ENCODE measurements at regions not wholly inside any gene's neighbourhood (a gene's known extent, or its start where the extent isn't known, plus 50 kb on each side); places are given as distances from the start of the nearest gene placed in this dataset.

DNA sequence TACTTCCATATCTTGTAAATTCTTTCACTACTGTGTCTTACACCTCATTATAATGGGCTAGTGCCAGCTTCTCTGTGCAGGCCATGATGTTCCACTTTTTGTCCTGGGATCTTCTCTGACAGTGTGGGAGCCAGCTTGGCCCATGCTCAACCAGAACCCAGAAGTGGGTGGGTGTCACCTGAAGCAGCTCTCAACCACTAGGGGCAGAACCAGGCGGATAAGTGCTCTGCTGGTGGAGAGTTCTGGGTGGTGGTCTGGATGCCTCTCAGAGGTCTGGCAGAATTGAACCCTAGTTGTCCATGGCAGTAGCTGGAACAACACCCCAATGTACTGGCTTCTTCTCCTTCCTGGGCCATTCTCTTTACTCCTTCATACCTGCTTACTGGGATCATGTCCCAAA is 254.1 kb upstream of the N4BP1 start:
- 75 to 93% (median 90%) methylated on average over 1 of the region's 1 CpG for WGBS, 3 donors

DNA sequence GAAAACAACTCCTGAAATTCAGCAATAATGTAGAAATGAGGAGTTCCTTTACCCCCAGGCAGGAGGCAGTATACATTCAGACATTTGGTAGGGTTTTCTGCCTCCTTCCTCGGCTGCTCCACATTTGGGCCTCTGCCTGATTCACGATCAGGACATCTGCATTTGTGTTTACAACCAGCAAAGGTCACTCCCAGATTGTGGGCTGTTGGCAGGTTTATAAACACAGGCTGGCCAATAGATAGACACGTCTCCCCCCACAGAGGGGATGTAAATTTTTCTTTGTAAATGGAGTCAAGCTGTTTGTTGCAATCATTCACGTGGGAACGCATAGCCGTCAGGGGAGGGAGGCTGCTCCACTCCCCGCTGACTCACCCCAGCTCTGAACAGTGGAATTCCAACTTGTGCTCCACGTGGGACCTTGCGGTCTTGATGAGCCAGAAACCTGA is 252.1 kb upstream of the N4BP1 start:
- no peaks in the 10 kb centered on the region for H3K4me1 ChIP-seq (ENCODE audit: control insufficient read depth in 3 of 3, insufficient read depth in 2 of 3, low read depth in 1 of 3, low read length in 2 of 3)
- no peaks in the 10 kb centered on the region for H3K36me3 ChIP-seq (ENCODE audit: control insufficient read depth in 3 of 3, insufficient read depth in 2 of 3, low read depth in 1 of 3, low read length in 3 of 3)
- H3K27ac ChIP-seq (ENCODE audit: low read depth in 1 of 3, low read length in 2 of 3), result no peak overlapping the region
- no peaks in the 10 kb centered on the region for H3K9me3 ChIP-seq (ENCODE audit: control insufficient read depth in 2 of 2, insufficient read depth in 1 of 2, low read depth in 1 of 2, low read length in 1 of 2)
- WGBS, 3 donors, result 23 to 31% (median 30%) methylated on average over 9 of the region's 9 CpGs
- no peak for DNase-seq
- H3K4me3 ChIP-seq (ENCODE audit: low read depth in 1 of 3, low read length in 3 of 3), result no peak overlapping the region
- H3K27me3 ChIP-seq (ENCODE audit: control insufficient read depth in 3 of 3, insufficient read depth in 3 of 3, low read length in 3 of 3), result no peaks in the 10 kb centered on the region
- FAIRE-seq, result no peak

More for the DNA sequence above, 254.1 kb upstream of the N4BP1 start:
- no peaks in the 10 kb centered on the region for H3K4me1 ChIP-seq (ENCODE audit: control insufficient read depth in 3 of 3, insufficient read depth in 2 of 3, low read depth in 1 of 3, low read length in 2 of 3)
- DNase-seq (no peak), FAIRE-seq (no peak)
- H3K27me3 ChIP-seq (ENCODE audit: control insufficient read depth in 3 of 3, insufficient read depth in 3 of 3, low read length in 3 of 3), result no peaks in the 10 kb centered on the region
- no peaks in the 10 kb centered on the region for H3K9me3 ChIP-seq (ENCODE audit: control insufficient read depth in 2 of 2, insufficient read depth in 1 of 2, low read depth in 1 of 2, low read length in 1 of 2)
- no peak overlapping the region for H3K4me3 ChIP-seq (ENCODE audit: low read depth in 1 of 3, low read length in 3 of 3)
- H3K36me3 ChIP-seq (ENCODE audit: control insufficient read depth in 3 of 3, insufficient read depth in 2 of 3, low read depth in 1 of 3, low read length in 3 of 3), result no peaks in the 10 kb centered on the region
- H3K27ac ChIP-seq (ENCODE audit: low read depth in 1 of 3, low read length in 2 of 3), result no peak overlapping the region

DNA sequence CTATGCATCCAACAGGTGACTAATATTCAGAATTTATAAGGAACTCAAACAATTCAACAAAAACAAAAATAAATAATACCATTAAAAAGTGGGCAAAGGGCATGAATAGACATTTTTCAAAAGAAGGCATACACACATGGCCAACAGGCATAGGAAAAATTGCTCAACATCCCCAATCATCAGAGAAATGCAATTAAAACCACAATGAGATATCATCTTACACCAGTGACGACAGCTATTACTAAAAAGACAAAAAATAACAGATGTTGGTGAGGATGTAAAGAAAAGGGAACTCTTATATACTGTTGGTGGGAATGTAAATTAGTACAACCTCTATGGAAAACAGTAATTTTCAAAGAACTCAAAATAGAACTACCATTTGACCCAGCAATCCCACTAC is 250.4 kb upstream of the N4BP1 start:
- H3K4me1 ChIP-seq (ENCODE audit: control insufficient read depth in 3 of 3, insufficient read depth in 2 of 3, low read depth in 1 of 3, low read length in 2 of 3), result no peaks in the 10 kb centered on the region
- H3K9me3 ChIP-seq (ENCODE audit: control insufficient read depth in 2 of 2, insufficient read depth in 1 of 2, low read depth in 1 of 2, low read length in 1 of 2), result no peaks in the 10 kb centered on the region
- 68 to 77% (median 70%) methylated on average over 1 of the region's 1 CpG for WGBS, 3 donors
- DNase-seq, result no peak
- FAIRE-seq, result no peak
- no peaks in the 10 kb centered on the region for H3K36me3 ChIP-seq (ENCODE audit: control insufficient read depth in 3 of 3, insufficient read depth in 2 of 3, low read depth in 1 of 3, low read length in 3 of 3)
- no peak overlapping the region for H3K27ac ChIP-seq (ENCODE audit: low read depth in 1 of 3, low read length in 2 of 3)
- H3K4me3 ChIP-seq (ENCODE audit: low read depth in 1 of 3, low read length in 3 of 3), result no peak overlapping the region
- no peaks in the 10 kb centered on the region for H3K27me3 ChIP-seq (ENCODE audit: control insufficient read depth in 3 of 3, insufficient read depth in 3 of 3, low read length in 3 of 3)

GRCh38 chr16:48852951-48853350 is 243.0 kb upstream of the N4BP1 start:
- Histone ChIP-seq H3K27me3 (ENCODE audit: control insufficient read depth in 3 of 3, insufficient read depth in 3 of 3, low read length in 3 of 3) (no peaks in the 10 kb centered on the region), H3K4me1 (ENCODE audit: control insufficient read depth in 3 of 3, insufficient read depth in 2 of 3, low read depth in 1 of 3, low read length in 2 of 3) (no peaks in the 10 kb centered on the region), H3K36me3 (ENCODE audit: control insufficient read depth in 3 of 3, insufficient read depth in 2 of 3, low read depth in 1 of 3, low read length in 3 of 3) (no peaks in the 10 kb centered on the region), H3K27ac (ENCODE audit: low read depth in 1 of 3, low read length in 2 of 3) (no peak overlapping the region), H3K9me3 (ENCODE audit: control insufficient read depth in 2 of 2, insufficient read depth in 1 of 2, low read depth in 1 of 2, low read length in 1 of 2) (no peaks in the 10 kb centered on the region), H3K4me3 (ENCODE audit: low read depth in 1 of 3, low read length in 3 of 3) (no peak overlapping the region)
- WGBS, 3 donors, result 66 to 78% (median 69%) methylated on average over 12 of the region's 12 CpGs
- DNase-seq (no peak), FAIRE-seq (no peak)

- Histone ChIP-seq H3K36me3 (ENCODE audit: control insufficient read depth in 3 of 3, insufficient read depth in 2 of 3, low read depth in 1 of 3, low read length in 3 of 3) (no peaks in the 10 kb centered on the region), H3K27ac (ENCODE audit: low read depth in 1 of 3, low read length in 2 of 3) (no peak overlapping the region), H3K9me3 (ENCODE audit: control insufficient read depth in 2 of 2, insufficient read depth in 1 of 2, low read depth in 1 of 2, low read length in 1 of 2) (no peaks in the 10 kb centered on the region), H3K4me1 (ENCODE audit: control insufficient read depth in 3 of 3, insufficient read depth in 2 of 3, low read depth in 1 of 3, low read length in 2 of 3) (no peaks in the 10 kb centered on the region), H3K27me3 (ENCODE audit: control insufficient read depth in 3 of 3, insufficient read depth in 3 of 3, low read length in 3 of 3) (no peaks in the 10 kb centered on the region), H3K4me3 (ENCODE audit: low read depth in 1 of 3, low read length in 3 of 3) (no peak overlapping the region)
- no peak for FAIRE-seq
- DNase-seq, result no peak
- 68 to 73% (median 70%) methylated on average over 6 of the region's 6 CpGs for whole genome bisulfite sequencing, 3 donors
These were observed 242.5 kb upstream of the N4BP1 start for GRCh38 chr16:48852458-48852857.

- Histone ChIP-seq H3K4me3 (ENCODE audit: low read depth in 1 of 3, low read length in 3 of 3) (no peak overlapping the region), H3K4me1 (ENCODE audit: control insufficient read depth in 3 of 3, insufficient read depth in 2 of 3, low read depth in 1 of 3, low read length in 2 of 3) (no peaks in the 10 kb centered on the region), H3K27me3 (ENCODE audit: control insufficient read depth in 3 of 3, insufficient read depth in 3 of 3, low read length in 3 of 3) (no peaks in the 10 kb centered on the region), H3K36me3 (ENCODE audit: control insufficient read depth in 3 of 3, insufficient read depth in 2 of 3, low read depth in 1 of 3, low read length in 3 of 3) (no peaks in the 10 kb centered on the region), H3K9me3 (ENCODE audit: control insufficient read depth in 2 of 2, insufficient read depth in 1 of 2, low read depth in 1 of 2, low read length in 1 of 2) (no peaks in the 10 kb centered on the region), H3K27ac (ENCODE audit: low read depth in 1 of 3, low read length in 2 of 3) (no peak overlapping the region)
- no peak for FAIRE-seq
- DNase-seq, result no peak
- WGBS, 3 donors, result 53 to 68% (median 55%) methylated on average over 7 of the region's 7 CpGs
These were observed 240.3 kb upstream of the N4BP1 start for GRCh38 chr16:48850097-48850770.

- FAIRE-seq, result no peak
- H3K9me3 ChIP-seq (ENCODE audit: control insufficient read depth in 2 of 2, insufficient read depth in 1 of 2, low read depth in 1 of 2, low read length in 1 of 2), result no peaks in the 10 kb centered on the region
- WGBS, 3 donors, result 71 to 82% (median 82%) methylated on average over 2 of the region's 2 CpGs
- H3K4me1 ChIP-seq (ENCODE audit: control insufficient read depth in 3 of 3, insufficient read depth in 2 of 3, low read depth in 1 of 3, low read length in 2 of 3), result no peaks in the 10 kb centered on the region
- H3K27ac ChIP-seq (ENCODE audit: low read depth in 1 of 3, low read length in 2 of 3), result no peak overlapping the region
- DNase-seq, result no peak
- H3K4me3 ChIP-seq (ENCODE audit: low read depth in 1 of 3, low read length in 3 of 3), result no peak overlapping the region
- no peaks in the 10 kb centered on the region for H3K36me3 ChIP-seq (ENCODE audit: control insufficient read depth in 3 of 3, insufficient read depth in 2 of 3, low read depth in 1 of 3, low read length in 3 of 3)
- H3K27me3 ChIP-seq (ENCODE audit: control insufficient read depth in 3 of 3, insufficient read depth in 3 of 3, low read length in 3 of 3), result no peaks in the 10 kb centered on the region
These were observed 236.3 kb upstream of the N4BP1 start for GRCh38 chr16:48846277-48846676.

GRCh38 chr16:48845261-48845660 is 235.3 kb upstream of the N4BP1 start:
- DNase-seq (no peak), FAIRE-seq (no peak)
- H3K9me3 ChIP-seq (ENCODE audit: control insufficient read depth in 2 of 2, insufficient read depth in 1 of 2, low read depth in 1 of 2, low read length in 1 of 2), result no peaks in the 10 kb centered on the region
- no peak overlapping the region for H3K4me3 ChIP-seq (ENCODE audit: low read depth in 1 of 3, low read length in 3 of 3)
- H3K36me3 ChIP-seq (ENCODE audit: control insufficient read depth in 3 of 3, insufficient read depth in 2 of 3, low read depth in 1 of 3, low read length in 3 of 3), result no peaks in the 10 kb centered on the region
- H3K27ac ChIP-seq (ENCODE audit: low read depth in 1 of 3, low read length in 2 of 3), result no peak overlapping the region
- 34 to 46% (median 42%) methylated on average over 2 of the region's 2 CpGs for WGBS, 3 donors
- H3K4me1 ChIP-seq (ENCODE audit: control insufficient read depth in 3 of 3, insufficient read depth in 2 of 3, low read depth in 1 of 3, low read length in 2 of 3), result no peaks in the 10 kb centered on the region
- no peaks in the 10 kb centered on the region for H3K27me3 ChIP-seq (ENCODE audit: control insufficient read depth in 3 of 3, insufficient read depth in 3 of 3, low read length in 3 of 3)

GRCh38 chr16:48838349-48838748 is 228.4 kb upstream of the N4BP1 start:
- FAIRE-seq (no peak), DNase-seq (no peak)
- H3K4me1 ChIP-seq (ENCODE audit: control insufficient read depth in 3 of 3, insufficient read depth in 2 of 3, low read depth in 1 of 3, low read length in 2 of 3), result no peaks in the 10 kb centered on the region
- H3K4me3 ChIP-seq (ENCODE audit: low read depth in 1 of 3, low read length in 3 of 3), result no peak overlapping the region
- no peak overlapping the region for H3K27ac ChIP-seq (ENCODE audit: low read depth in 1 of 3, low read length in 2 of 3)
- 3 to 40% (median 8%) methylated on average over 1 of the region's 1 CpG for WGBS, 3 donors
- no peaks in the 10 kb centered on the region for H3K27me3 ChIP-seq (ENCODE audit: control insufficient read depth in 3 of 3, insufficient read depth in 3 of 3, low read length in 3 of 3)
- H3K36me3 ChIP-seq (ENCODE audit: control insufficient read depth in 3 of 3, insufficient read depth in 2 of 3, low read depth in 1 of 3, low read length in 3 of 3), result no peaks in the 10 kb centered on the region
- no peaks in the 10 kb centered on the region for H3K9me3 ChIP-seq (ENCODE audit: control insufficient read depth in 2 of 2, insufficient read depth in 1 of 2, low read depth in 1 of 2, low read length in 1 of 2)

All from small intestine (tissue), 7 donors.